ENCODE measurements at regions not wholly inside any gene's neighbourhood (a gene's known extent, or its start where the extent isn't known, plus 50 kb on each side); places are given as distances from the start of the nearest gene placed in this dataset.

GRCh38 chr9:30723656-30724055 lies 1660.8 kb upstream of the ACO1 start:
- DNase-seq, result no peak

DNA sequence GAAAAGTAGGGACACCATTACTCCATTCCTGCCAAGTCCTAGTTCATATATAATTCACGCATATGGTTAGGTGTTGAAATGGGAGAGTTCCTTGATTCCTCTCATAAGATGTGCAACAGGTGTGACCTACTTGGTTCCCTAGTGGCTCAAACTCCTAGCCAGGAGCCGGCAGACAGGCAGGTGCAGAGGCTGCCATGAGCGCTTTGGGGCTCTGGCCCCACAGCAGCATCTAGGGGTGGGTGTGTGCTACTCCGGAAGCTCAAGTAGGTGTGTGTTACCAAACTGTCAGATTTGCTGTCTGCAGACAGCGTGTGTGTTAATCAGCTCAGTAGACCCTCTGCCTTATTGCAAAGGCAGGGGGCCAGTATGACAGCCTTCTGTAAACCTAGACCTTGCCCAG lies 1652.4 kb upstream of the ACO1 start:
- no peak for DNase-seq

- DNase-seq, result no peak
Measured at GRCh38 chr9:30744871-30745270, 1639.6 kb upstream of the ACO1 start.

GRCh38 chr9:30746589-30746988 lies 1637.9 kb upstream of the ACO1 start:
- DNase-seq, result no peak

GRCh38 chr9:30757723-30758122 lies 1626.7 kb upstream of the ACO1 start:
- DNase-seq, result no peak

GRCh38 chr9:30758726-30759446 lies 1625.6 kb upstream of the ACO1 start:
- DNase-seq, result no peak

DNA sequence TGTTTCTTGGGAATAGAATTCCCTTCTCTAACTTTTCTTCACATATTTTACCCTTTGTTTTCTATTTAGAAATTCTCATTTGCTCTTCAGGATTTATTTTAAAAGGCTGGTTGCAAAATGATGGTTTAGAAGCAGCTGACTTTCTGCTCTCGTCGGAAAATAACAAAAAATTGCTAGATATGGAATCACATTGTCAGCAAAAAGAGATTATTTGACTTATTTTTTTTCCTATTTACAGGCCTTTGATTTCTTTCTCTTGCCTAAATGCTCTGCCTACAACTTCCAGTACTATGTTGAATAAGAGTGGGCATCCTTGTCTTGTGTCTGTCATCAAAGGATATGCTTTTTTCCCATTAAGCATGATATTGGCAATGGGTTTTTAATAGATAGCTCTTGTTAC lies 1619.1 kb upstream of the ACO1 start:
- no peak for DNase-seq

DNA sequence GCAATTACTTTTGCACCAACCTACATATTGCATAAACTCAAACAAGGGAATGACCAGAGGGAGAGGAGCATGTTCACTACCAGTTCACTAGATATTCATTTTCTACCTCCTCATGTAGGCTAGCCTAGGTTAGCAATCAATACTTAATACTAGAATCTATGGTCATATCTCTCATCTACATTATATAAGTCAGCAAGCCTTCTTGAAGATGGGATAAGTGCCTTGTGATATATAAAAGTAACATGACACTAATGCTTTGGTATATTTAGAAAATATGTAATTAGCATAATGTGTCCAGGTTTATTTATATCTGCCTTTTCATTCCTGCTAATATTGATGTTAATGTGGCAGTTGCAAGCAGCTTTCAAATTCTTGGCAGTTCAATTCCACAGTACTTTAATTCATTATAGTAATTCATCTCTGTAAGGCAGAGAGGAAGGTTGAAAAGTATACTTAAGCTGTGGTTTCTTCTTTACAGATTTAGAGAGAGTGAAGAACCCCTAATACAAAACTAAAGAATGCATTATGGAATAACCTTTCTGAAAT lies 1613.2 kb upstream of the ACO1 start:
- DNase-seq, result no peak

DNA sequence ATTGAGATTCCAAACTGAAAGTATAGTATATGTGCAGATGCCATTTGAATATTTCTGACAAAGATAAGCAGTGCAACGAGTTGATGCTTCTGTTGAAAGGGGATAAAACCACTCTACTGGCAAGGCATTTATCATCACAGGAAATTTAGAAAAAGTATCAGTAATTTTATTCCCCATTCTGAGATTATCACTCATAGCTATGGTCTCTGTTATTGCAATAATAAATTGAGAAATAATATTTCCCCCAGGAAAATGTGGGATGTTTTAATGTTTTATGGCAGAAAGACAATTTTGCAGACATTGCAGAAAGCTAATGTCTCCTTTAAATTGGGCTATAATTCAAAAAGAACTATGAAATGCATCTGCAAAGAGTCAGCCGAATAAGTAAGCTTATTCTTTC lies 1612.7 kb upstream of the ACO1 start:
- DNase-seq, result no peak

DNA sequence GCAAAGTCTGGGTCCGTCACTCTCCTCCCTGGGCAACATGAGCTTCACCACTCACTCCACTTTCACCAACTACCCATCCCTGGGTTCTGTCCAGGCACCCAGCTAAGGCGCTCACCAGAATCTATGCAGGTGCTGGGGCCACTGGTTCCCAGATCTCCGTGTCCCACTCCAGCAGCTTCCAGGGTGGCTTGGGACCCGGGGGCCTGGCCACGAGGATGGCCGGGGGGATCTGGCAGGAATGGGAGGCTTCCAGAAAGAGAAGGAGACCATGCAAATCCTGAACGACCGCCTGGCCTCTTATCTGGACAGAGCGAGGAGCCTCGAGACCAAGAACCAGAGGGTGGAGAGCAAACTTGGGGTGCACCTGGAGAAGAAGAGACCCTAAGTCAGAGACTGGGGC lies 1611.0 kb upstream of the ACO1 start:
- no peak for DNase-seq

- no peak for DNase-seq
Measured at GRCh38 chr9:30774326-30774725, 1610.1 kb upstream of the ACO1 start.

DNA sequence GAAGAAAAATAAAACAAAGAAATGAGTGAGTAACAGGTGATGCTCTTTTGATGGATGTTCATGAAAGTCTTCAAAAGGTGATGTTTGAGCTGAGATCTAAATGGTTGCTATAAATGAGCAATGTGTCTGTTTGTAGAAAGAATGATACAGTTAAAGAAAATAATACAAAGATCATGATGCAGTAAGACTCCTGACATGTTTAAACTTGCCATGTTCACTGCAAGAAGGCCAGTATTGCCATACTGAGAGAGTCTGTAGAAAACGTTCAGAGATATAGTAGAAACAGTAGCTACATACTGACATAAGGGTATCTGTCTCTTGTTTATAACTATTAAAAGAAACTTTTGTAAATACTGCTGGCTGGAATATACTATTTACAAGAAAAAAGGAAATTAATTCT lies 1609.2 kb upstream of the ACO1 start:
- no peak for DNase-seq

GRCh38 chr9:30796764-30797163 lies 1587.7 kb upstream of the ACO1 start:
- no peak for DNase-seq

GRCh38 chr9:30799527-30800101 lies 1584.8 kb upstream of the ACO1 start:
- no peak for DNase-seq

GRCh38 chr9:30800421-30800820 lies 1584.0 kb upstream of the ACO1 start:
- no peak for DNase-seq

- no peak for DNase-seq
Measured at GRCh38 chr9:30812821-30813220, 1571.6 kb upstream of the ACO1 start.

GRCh38 chr9:30815585-30815984 lies 1568.9 kb upstream of the ACO1 start:
- DNase-seq, result no peak

DNA sequence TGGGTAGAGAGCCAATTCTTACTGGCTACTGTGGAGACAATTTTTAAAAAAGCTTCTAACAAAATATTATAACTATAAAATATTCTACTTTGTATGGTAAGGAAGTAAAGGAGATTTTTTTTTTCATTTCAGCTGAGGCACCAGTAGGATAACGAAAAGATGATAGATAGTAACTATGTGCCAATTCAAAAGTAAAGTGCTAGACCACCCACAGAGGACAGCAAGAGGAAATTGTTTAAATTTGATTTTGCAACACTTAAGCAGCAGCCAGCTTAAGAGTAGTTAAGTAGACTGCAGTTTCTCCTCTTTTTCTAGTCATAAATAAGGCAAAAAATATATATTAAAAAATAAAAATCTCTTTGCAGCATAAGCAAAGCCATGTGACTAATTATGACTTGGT lies 1539.3 kb upstream of the ACO1 start:
- DNase-seq, result no peak

DNA sequence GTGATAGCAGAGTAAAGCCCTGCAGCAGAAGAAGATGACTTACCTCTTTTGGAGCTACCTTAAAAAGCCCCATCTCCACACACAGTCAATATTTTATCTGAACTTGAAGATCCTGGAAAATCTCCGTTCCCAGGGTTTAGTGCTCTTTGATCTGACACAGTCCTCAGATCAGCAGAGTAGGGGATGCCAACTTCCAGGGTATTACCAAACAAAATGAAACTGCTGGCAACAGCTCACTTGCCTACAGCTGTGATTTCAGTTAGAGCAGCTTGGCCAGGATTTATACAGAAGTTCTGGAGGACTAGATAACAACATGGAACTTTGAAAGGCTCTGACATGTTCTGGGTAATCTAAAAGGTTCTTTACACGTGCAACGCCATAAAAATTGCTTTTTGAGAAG lies 1537.8 kb upstream of the ACO1 start:
- peak in 1 of 56 donors; percentile 1 for DNase-seq

GRCh38 chr9:30851600-30851999 lies 1532.8 kb upstream of the ACO1 start:
- no peak for DNase-seq

DNA sequence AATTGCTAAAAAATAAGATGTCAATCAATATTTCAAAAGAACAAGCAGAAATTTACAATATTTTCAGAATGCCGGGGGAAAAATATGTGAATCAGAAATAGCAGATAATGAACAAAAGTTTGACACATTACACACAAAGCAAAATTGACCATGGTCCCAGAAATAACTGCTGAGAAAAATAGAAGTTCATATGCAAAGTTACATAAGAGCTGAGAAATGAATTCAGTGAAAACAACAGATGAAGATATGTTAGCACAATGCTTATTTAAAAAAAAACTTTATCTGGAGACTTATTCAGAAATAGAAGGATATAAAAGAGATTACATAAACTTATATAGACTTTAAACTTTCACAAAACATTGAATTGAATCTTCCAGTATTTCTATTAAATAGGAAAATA lies 1483.7 kb upstream of the ACO1 start:
- no peak for DNase-seq

- DNase-seq, result no peak
Measured at GRCh38 chr9:30913331-30913730, 1471.1 kb upstream of the ACO1 start.

- DNase-seq, result no peak
Measured at GRCh38 chr9:30915451-30915850, 1469.0 kb upstream of the ACO1 start.

Measured in nucleus accumbens (tissue), 56 donors.